SK-N-DZ (cell line): ENCODE measurements at regions not wholly inside any gene's neighbourhood (a gene's known extent, or its start where the extent isn't known, plus 50 kb on each side); places are given as distances from the start of the nearest gene placed in this dataset.
"Not testable (repeated sequence)": the region's sequence is repeated elsewhere in the genome, so short reads cannot be mapped to it uniquely, and the experiment has no call there.

Experiments
- DNase-seq: peaks from one replicate; pipeline ENCODE4 v3.0.0-alpha.2; 2015; ENCODE audit warnings: low spot score

DNA sequence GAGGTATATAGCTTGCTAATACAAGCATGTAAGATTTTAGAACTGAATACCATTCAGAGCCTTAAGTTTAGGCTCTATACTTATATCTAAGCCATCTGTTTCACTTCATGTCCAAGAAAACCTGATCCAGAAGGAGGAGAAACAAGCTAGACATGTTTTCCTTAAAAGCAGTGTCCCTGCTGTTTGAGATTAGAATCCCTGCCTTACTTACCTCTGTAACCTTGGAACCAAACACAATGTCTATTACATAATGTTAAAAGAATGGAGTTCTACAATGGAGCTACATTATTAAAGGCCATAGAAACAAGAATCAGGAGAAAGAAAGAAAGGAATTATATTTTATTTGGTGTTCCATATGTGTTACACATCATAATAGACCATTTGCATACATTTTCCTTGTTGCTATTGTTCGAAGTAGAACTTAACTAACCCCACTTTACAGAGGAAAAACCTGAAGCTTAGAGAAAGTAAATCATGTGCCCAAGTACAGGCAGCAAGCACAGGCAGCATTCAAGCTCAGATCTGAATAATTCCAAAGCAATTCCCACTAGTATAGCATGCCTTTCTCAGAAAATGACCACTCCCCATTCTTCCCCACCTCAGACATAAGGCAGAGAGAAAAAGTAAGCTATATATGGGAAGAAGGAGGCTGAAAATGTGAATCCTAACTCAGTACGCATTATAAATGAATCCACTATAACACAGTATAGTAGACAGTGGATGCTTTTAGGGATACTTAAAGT lies 380.1 kb upstream of the SPAG17 start:
- no peak for DNase-seq

DNA sequence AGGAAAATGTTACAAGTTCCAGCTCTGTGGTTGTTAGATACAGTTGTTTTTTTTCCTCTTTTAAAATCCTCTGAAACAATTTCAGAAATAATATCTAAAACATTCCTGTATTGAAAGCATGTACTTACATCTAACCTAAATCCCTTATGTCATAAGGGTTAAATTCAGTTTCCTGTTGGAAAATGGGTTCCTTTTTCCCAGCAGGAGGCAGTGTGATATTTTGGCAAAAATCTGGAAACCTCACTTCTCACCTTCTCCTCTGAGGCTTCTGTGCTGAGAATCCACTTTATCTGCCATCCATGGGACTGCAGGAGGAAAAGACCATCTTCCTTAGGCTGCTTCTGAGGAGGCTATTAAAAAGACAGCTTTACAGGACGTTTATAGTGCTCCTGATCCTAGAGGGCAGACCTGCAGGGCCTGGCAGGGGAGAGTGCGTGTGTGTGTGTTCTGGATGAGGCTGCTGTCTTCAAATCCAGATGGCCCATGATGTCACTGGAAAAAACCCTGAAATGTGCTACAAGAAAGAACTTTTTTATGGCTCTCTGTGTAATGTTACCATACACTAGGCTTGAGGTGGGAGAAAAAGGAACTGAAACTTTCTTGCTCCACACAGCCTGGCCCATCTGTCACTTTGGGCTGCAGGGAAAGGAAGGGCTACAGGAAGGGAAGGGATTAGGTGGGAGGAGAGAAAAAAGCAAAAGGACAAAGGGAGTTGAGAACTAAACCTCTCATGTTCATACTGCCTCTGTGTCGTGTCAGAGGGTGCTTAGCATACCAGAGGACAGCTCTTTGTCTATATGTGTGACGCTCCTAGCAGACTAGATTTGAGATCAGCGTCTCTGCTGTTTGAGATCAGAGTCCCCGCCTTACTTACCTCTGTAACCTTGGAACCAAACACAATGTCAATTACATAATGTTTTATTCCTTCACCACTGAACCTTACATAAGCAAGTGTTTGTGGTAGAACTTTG lies 379.2 kb upstream of the SPAG17 start:
- DNase-seq = no peak

DNA sequence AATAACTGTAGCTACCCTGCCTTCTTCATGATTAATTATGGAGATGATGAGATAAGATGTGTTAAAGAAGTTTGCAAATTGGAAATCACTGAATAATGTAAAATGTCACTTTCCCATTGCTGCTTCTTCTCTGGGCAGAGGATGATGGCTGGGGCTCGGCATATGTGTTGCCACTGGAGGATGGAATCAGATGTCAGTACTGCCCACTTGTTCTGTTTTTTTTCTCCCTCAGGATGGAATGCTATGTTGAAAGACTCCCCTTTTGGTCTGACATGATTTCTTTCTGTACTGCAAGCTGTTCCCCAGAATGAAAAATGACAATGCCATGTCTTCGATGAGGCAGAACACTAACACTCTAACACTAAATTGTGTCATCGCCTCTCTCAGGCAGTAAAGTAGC lies 373.9 kb upstream of the SPAG17 start:
- DNase-seq = no peak

DNA sequence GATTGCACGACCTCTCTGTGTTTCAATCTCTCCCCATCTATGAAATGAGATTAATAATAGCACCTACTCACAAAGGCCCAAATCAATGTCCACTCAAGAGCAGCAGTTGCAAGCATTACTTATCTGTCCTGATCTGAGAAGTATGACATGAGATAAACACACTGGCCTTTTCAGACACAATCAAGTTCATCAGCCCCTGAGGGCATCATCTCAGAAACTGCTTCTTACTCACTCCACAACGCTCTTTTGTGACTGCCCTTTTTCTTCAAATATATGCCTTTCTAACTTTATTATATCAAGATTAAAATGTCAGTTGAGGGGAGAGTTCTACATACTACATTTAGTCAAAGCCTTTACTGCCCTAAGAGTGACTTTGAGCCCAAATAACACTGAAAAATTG lies 371.9 kb upstream of the SPAG17 start:
- DNase-seq = no peak

DNA sequence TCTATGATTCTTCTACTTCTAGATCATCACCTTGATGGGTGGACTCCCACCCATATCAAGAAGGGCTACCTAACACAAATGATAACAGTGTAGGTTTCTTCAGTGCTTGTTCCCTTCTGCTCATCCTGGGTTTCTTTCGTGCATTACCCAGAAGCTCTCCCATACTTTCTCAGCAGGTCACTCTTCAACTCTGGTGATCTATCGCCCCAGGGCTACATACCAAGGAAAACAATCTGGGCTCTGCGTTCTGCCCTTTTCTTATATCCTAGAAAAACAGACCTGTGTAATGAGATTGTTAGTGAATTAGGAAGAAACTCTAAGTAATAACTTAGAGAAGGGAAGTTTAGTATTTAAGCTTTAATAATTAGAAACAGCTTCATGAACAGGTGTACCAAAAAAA lies 370.6 kb upstream of the SPAG17 start:
- no peak for DNase-seq

DNA sequence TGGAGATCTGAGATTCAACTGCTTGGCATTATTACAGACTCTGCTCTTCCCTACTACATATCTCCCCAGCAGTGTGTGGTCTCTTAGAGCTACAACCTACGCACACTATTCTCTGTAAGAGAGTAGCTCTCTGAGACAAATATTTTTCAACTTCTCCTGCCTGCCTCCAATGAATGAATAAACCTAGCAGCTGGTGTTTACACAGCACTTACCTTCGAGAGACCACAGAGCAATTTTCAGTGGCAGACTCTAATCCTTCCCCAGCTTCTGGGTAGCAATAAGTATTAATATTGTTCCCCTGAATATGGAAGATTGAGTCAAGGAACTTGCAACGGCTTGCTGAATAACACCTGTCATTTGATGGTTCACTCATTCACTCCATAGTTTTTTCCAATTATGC lies 350.9 kb upstream of the SPAG17 start:
- DNase-seq = no peak

DNA sequence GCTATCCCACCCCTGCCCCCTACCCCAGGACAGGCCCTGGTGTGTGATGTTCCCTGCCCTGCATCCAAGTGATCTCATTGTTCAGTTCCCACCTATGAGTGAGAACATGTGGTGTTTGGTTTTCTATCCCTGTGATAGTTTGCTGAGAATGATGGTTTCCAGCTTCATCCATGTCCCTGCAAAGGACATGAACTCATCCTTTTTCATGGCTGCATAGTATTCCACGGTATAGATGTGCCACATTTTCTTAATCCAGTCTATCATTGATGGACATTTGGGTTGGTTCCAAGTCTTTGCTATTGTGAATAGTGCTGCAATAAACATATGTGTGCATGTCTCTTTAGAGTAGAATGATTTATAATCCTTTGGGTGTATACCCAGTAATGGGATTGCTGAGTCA lies 326.9 kb upstream of the SPAG17 start:
- DNase-seq = not testable (repeated sequence)

DNA sequence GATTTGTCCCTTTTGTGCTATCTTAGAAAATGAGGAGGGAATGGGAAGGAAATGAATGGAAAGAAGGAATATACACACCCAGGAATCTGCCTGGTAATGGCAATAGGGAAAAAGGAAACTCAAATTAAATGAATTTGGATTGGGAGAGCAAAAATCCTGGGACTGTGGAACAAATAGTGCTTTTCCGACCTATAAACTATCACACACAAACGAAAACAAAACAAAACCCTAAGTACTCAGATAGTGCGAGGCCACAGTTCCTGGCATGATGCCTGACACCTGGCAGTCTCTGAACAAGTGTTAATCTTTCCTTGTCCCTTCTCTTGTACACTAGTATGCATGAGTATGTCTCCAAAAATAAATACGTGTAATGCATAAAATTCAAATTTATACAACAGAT lies 319.8 kb upstream of the SPAG17 start:
- DNase-seq = no peak

DNA sequence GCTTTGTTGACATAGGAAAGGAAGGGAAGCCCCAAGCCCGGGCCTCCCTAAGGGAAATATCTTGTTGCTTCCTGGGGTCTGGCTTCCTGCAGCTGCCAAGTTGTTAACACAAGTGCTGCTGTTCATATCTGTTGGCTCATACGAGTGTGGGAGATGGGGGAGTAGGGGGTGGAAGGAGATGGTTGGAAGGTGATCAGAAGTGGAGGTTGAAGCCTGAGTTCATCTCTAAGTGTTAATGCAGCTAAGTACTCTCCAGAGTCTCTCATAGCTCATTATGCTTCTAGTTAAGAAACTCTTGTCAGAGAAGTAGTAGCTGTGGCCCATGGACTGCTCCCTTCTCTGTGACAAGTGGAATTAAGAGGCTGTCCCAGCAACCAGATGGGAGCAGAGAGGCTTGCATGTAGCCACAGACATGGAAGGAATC lies 319.2 kb upstream of the SPAG17 start:
- DNase-seq = no peak

DNA sequence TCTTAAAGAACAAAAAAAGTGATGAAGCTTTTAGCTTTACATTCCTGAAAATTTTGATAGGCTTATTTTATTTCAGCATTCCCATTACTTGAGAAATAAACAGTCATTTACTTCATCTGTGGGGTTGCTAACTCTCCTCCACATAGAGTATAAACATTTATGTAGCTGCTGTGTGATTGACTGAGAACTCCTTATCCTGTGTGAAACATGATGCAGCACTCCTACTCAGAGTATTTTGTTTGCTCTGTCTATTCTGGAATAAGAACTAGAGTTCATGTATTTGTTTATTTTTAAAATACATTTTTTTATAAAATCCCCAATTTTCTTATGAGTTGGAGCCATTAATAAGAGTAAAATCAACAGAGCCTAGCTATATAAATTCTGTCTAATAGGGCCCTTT lies 318.7 kb upstream of the SPAG17 start:
- DNase-seq = no peak

DNA sequence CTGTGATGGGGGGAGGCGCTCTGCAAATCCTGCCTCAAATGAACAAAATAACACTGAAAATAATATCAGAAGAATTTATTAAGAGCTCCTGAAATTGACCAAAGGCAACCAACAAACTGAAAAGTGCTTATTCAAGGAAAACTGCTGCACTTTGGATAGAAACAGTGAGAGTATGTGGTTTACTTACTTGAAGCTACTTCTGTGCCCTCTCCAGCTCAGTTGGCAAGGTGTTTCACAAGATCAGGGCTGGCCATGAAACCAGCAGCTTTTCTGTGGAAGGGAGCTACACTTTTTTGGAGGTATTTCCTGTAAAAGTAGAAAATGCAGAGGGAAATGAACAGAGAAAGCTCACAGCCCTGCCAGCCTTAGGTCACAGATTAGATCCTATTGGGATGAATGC lies 310.0 kb upstream of the SPAG17 start:
- DNase-seq = no peak

DNA sequence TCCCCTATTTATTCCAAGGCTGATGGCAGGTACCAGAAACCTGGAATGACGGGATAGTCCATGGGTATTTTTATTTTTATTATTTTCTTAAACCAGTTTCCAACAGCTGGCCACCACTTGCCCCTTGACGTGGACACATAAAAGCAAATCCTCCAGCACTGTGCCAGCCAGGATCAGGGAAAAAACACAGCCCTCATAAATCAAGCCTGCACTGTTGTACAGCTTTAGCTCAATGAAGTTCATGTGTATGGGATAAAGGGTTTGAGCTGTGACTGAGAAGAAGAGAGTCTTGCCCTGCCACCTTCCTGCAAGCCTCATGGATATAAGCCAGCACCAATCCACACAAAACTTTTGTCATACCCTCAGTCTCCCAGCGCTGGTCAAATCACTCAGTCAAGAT lies 303.8 kb upstream of the SPAG17 start:
- DNase-seq = no peak

DNA sequence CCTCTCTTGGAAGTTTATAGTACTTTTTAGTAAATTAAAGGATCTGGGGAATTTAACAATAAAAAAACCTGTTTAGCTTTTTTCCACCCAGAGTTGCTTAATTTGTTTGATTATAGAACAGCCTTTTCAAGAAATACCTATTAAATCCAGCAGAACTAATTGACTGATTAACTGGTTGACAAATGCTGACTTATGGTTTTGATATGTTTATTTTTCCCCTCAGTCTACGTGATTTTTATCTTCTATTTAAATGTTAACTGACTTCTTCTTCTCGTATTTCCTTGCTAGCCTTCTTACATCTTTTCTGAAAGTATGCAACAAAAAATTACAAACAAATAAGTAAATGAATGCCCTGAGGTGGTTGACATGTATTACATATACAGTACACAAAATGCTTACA lies 302.9 kb upstream of the SPAG17 start:
- no peak for DNase-seq

DNA sequence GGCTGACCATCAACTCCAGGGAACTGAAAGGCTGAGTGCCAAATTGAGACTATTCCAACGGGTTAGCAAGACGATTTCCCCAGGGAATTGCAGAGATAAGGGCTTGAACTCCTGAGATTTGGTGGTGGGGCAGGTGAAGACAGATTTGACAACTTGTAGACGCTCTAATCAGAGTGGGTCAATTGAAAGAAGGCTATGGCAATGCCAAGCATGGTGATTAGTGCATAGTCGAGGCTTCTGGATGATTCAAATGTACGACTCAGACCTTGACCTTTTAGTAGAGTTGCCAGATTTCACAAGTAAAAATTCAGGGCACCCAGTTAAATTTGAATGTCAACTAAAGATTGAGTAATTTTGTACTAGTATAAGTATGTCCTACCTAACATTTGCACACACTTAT lies 302.1 kb upstream of the SPAG17 start:
- no peak for DNase-seq

DNA sequence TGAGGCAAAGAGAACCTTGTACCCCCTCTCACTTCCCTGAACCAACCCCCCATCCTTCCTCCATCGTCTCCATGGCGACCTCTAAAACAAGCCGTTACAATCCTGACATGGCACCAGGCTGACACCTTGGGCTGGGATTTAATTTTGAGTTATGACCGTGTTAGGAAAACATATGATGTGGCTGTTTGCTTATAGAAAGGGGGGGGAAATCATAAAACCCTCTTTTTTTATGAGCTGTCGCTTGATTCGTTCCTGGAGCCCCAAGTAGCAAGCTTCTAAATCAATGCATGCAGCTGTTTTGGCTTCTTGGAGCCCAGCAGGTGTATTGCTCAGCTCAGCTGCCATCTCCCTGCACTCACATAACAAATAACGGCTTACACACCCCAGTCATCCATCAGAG lies 301.2 kb upstream of the SPAG17 start:
- no peak for DNase-seq

DNA sequence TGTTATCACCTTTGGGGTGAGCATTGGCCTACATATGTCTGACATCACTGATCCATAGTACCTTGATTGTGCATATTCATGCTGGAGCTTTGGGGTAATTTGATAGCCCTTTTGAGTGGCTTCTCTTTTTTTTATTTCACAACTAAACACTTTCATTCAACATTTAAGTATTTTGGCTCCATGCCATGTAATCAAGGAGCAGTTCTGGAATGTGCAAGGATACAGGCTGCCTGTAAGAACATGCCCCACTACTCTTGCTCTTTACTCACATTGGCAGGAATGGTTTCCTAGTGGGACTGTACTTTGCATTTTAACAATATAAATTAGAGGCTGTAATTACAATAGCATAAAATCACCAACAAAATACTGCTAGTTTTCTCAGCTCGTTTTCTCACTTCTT lies 300.7 kb upstream of the SPAG17 start:
- DNase-seq = no peak

DNA sequence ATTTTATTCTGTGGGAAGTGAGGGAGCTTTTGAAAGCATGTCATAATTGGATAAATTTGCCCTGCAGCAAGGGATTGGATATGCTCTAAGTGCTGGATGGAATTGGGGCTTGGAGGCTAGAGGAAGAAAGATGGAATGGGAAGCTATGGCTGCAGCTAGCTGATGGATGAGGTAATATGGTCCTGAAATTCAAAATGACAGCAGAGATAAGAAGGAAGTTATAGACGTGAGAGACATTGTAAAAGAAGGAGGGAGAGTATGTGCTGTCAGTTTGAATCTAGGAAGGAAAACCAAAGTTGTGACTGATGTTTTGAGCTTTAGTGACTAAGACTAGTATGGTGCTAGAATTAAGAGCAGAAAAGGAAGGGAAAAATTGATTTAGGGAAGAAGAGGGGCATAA lies 299.9 kb upstream of the SPAG17 start:
- DNase-seq = no peak

DNA sequence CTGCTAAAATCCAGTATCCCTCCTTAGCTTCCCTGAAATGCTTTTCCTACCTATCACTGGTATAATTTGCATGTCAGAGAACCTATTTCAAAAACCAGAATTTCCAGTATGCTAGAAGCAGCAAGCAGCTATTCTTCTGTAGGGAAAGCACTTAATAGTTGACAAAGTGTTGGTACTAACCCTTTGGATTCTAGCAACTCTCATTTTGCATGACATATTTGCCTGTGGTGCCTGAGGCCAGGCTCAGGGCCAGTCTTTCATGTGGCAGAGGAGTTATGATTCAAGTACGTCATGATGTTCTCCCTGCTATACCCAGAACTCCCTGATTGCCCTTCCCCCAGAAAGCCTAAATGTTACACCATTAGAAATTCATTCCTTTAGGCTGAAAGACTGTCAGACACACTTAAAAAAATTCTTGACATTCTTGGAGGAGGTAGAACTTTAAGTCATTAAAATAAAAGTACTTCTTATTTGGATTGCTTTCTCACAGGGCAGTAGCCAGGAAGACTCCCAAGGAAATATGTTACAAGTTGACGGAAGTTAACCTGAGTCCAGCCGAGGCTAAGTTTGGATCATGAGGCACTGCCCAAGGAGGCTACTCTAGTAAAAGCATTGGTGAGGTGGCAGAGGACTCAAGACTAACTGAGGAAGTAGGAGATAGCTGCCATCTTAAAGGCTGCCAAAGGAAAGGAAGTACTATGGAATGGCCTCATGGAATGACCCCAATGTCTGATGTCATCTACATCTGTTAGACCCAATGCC lies 298.4 kb upstream of the SPAG17 start:
- DNase-seq = no peak

DNA sequence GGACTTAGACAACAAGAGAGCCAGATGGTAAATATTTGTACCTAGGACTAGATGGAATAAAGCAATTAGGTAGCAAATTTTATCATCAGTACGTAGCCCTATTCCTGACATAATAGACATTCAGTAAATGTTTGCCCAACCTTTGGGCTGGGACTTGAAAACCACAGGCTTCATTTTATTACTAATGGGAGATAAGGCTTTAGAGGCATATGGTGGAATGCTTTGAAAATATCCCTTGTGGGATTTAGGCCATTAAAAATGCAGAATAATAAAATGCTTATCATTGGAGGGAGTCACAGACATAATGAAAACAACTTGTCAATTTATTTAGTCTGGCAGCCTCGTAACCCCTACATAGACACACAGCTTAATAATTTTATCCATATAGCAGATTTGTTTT lies 296.1 kb upstream of the SPAG17 start:
- DNase-seq = no peak

DNA sequence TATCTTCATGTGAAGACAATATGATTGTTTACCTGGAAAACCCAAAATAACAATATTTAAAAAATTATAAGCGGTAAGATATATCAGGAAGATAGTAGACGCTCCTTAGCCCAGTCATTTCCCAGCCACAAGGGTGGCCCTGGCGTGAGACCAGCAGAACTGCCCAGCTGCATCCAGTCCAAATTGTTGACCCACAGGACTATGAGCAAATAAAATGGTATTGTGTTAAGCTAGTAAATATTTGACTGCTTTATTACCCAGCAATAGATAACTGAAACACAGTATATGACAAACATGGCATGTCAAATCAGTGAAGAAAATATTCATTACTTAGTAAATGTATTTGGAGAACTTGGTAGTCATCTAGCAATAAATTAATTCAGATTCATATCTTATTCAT lies 294.3 kb upstream of the SPAG17 start:
- DNase-seq = no peak

DNA sequence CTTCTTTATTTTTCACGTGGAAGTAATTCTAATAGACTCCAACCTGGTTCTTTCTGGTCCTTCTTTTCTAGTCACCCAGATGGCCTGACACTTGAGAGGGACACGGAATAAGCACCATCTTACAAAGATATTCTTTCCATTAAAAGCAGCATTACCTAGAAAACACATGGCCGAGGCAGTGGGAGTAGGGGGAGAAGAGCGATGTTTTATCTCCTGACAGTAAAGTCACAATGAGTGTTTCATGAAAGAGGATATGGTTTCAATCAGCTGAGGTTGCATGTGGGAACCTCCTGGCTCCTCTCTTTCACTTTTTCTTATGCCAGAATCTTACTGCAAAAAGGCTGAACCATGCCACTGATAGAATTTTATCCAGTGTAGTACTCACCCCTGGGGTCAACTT lies 288.8 kb upstream of the SPAG17 start:
- no peak for DNase-seq

DNA sequence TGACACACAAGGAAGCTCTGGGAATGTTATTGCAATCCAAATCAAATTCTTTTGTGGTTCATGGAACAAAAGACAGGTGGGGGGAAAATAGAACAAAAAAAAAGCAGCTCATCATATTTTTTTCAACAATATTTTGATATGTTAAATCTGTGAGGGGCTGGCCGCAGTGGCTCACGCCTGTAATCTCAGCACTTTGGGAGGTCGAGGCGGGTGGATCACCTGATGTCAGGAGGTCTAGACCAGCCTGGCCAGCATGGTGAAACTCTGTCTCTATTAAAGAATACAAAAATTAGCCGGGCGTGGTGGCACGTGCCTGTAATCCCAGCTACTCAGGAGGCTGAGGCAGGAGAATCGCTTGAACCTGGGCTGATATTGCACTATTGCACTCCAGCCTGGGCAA lies 279.4 kb upstream of the SPAG17 start:
- not testable (repeated sequence) for DNase-seq
